SK-N-SH treated with all-trans-retinoic acid at 6 μM for 48 hours (cell line): ENCODE measurements at regions not wholly inside any gene's neighbourhood (a gene's known extent, or its start where the extent isn't known, plus 50 kb on each side); places are given as distances from the start of the nearest gene placed in this dataset.

Experiments
- ATAC-seq: fragments of 200-7000 bp; cut with Tn5 transposase; 3 replicates; pipeline ENCODE4 v1.9.1; 2020; ENCODE audit warnings: mild to moderate bottlenecking, moderate library complexity
- ARNTL ChIP-seq: fragments of 450-650 bp; formaldehyde crosslinking; IDR thresholded peaks from 2 replicates; pipeline ENCODE4 v1.5.0; 2020; ENCODE audit warnings: low read depth, mild to moderate bottlenecking, moderate library complexity, borderline replicate concordance
- BACH2 ChIP-seq: fragments of 250-450 bp; sonication (Bioruptor Pico); IDR thresholded peaks from 2 replicates; pipeline ENCODE4 v1.9.0; 2021; ENCODE audit warnings: mild to moderate bottlenecking, borderline replicate concordance
- CREB5 ChIP-seq: fragments of 250-450 bp; sonication (Bioruptor Pico); IDR thresholded peaks from 2 replicates; pipeline ENCODE4 v1.5.1; 2020; ENCODE audit warnings: low read depth, mild to moderate bottlenecking, moderate library complexity
- CSDC2 ChIP-seq: fragments of 250-450 bp; sonication (Bioruptor Pico); IDR thresholded peaks from 2 replicates; pipeline ENCODE4 v1.5.0; 2020; ENCODE audit warnings: mild to moderate bottlenecking, moderate library complexity
- CSRNP3 ChIP-seq: fragments of 250-450 bp; sonication (Bioruptor Pico); IDR thresholded peaks from 2 replicates; pipeline ENCODE4 v1.5.1; 2021; ENCODE audit warnings: mild to moderate bottlenecking, moderate library complexity
- ESRRG ChIP-seq: fragments of 250-450 bp; sonication (Bioruptor Pico); IDR thresholded peaks from 2 replicates; pipeline ENCODE4 v1.6.1; 2021; ENCODE audit warnings: mild to moderate bottlenecking
- GLIS3 ChIP-seq: fragments of 250-450 bp; sonication (Bioruptor Pico); IDR thresholded peaks from 2 replicates; pipeline ENCODE4 v1.5.0; 2020; ENCODE audit warnings: mild to moderate bottlenecking, moderate library complexity
- ISL1 ChIP-seq: fragments of 250-450 bp; sonication (Bioruptor Pico); IDR thresholded peaks from 2 replicates; pipeline ENCODE4 v2.1.2; 2022; ENCODE audit warnings: mild to moderate bottlenecking, moderate library complexity
- OSR1 ChIP-seq: fragments of 250-450 bp; sonication (Bioruptor Pico); IDR thresholded peaks from 2 replicates; pipeline ENCODE4 v1.8.0; 2022; ENCODE audit warnings: moderate library complexity, mild to moderate bottlenecking, inconsistent platforms
- PATZ1 ChIP-seq: fragments of 250-450 bp; sonication (Bioruptor Pico); IDR thresholded peaks from 2 replicates; pipeline ENCODE4 v1.8.0; 2020; ENCODE audit warnings: mild to moderate bottlenecking, moderate library complexity, borderline replicate concordance
- POU6F1 ChIP-seq: fragments of 250-450 bp; sonication (Bioruptor Pico); IDR thresholded peaks from 2 replicates; pipeline ENCODE4 v1.8.0; 2021; ENCODE audit warnings: low read depth, mild to moderate bottlenecking, moderate library complexity, borderline replicate concordance
- PPARA ChIP-seq: fragments of 250-450 bp; sonication (Bioruptor Pico); IDR thresholded peaks from 2 replicates; pipeline ENCODE4 v1.5.0; 2020; ENCODE audit warnings: mild to moderate bottlenecking, borderline replicate concordance
- RARB ChIP-seq: fragments of 250-450 bp; sonication (Bioruptor Pico); IDR thresholded peaks from 2 replicates; pipeline ENCODE4 v1.8.0; 2021; ENCODE audit warnings: mild to moderate bottlenecking, moderate library complexity
- TCF4 ChIP-seq: fragments of 250-450 bp; sonication (Bioruptor Pico); IDR thresholded peaks from 2 replicates; pipeline ENCODE4 v1.8.0; 2021; ENCODE audit warnings: mild to moderate bottlenecking, moderate library complexity, borderline replicate concordance
- TOX ChIP-seq: fragments of 250-450 bp; sonication (Bioruptor Pico); IDR thresholded peaks from 2 replicates; pipeline ENCODE4 v1.8.0; 2021; ENCODE audit warnings: mild to moderate bottlenecking, moderate library complexity, borderline replicate concordance
- TSHZ2 ChIP-seq: fragments of 250-450 bp; sonication (Bioruptor Pico); IDR thresholded peaks from 2 replicates; pipeline ENCODE4 v1.5.0; 2020; ENCODE audit warnings: mild to moderate bottlenecking, moderate library complexity
- ZC3H10 ChIP-seq: fragments of 250-450 bp; sonication (Bioruptor Pico); IDR thresholded peaks from 2 replicates; pipeline ENCODE4 v1.5.1; 2021; ENCODE audit warnings: mild to moderate bottlenecking, moderate library complexity
- ZFP30 ChIP-seq: fragments of 450-650 bp; formaldehyde crosslinking; IDR thresholded peaks from 2 replicates; pipeline ENCODE4 v1.5.0; 2022; ENCODE audit warnings: mild to moderate bottlenecking, moderate library complexity
- ZNF565 ChIP-seq: fragments of 450-650 bp; formaldehyde crosslinking; conservative IDR thresholded peaks from 2 replicates; pipeline ENCODE4 v1.5.0; 2020; ENCODE audit warnings: low read depth, mild to moderate bottlenecking, moderate library complexity
- ZNF70 ChIP-seq: fragments of 450-650 bp; formaldehyde crosslinking; IDR thresholded peaks from 2 replicates; pipeline ENCODE4 v1.5.0; 2020; ENCODE audit warnings: mild to moderate bottlenecking, moderate library complexity
- ZNF8 ChIP-seq: fragments of 450-650 bp; formaldehyde crosslinking; IDR thresholded peaks from 2 replicates; pipeline ENCODE4 v1.5.0; 2020; ENCODE audit warnings: mild to moderate bottlenecking, moderate library complexity

GRCh38 chr3:28845006-28845324 lies 435.9 kb upstream of the RBMS3 start:
- no peak for TF ChIP-seq TSHZ2 (CRISPR knock-in tag)
- no peak for TF ChIP-seq PPARA (CRISPR knock-in tag)
- TF ChIP-seq ZNF8 = no peak
- no peak for TF ChIP-seq OSR1 (CRISPR knock-in tag)
- TF ChIP-seq ISL1 (CRISPR knock-in tag) = no peak
- no peak for ATAC-seq

- TF ChIP-seq ZNF8 (no peak), ISL1 (CRISPR knock-in tag) (no peak), ZNF565 (CRISPR knock-in tag) (no peak), CSRNP3 (CRISPR knock-in tag) (no peak), PATZ1 (no peak), GLIS3 (CRISPR knock-in tag) (no peak), CSDC2 (CRISPR knock-in tag) (no peak), ZNF70 (CRISPR knock-in tag) (no peak), BACH2 (CRISPR knock-in tag) (no peak), ARNTL (CRISPR knock-in tag) (no peak)
- no peak for ATAC-seq
These were observed 433.8 kb upstream of the RBMS3 start for GRCh38 chr3:28846971-28847478.

- TF ChIP-seq TOX (CRISPR knock-in tag) (no peak), CSRNP3 (CRISPR knock-in tag) (no peak), ZNF8 (no peak), GLIS3 (CRISPR knock-in tag) (no peak), OSR1 (CRISPR knock-in tag) (no peak), ARNTL (CRISPR knock-in tag) (no peak), PPARA (CRISPR knock-in tag) (no peak), ESRRG (no peak), RARB (CRISPR knock-in tag) (no peak), TCF4 (CRISPR knock-in tag) (no peak), ZC3H10 (no peak), ISL1 (CRISPR knock-in tag) (no peak), CREB5 (CRISPR knock-in tag) (no peak), POU6F1 (CRISPR knock-in tag) (no peak), ZNF70 (CRISPR knock-in tag) (no peak), ZFP30 (no peak)
These were observed 433.1 kb upstream of the RBMS3 start for GRCh38 chr3:28847736-28848135.

More at GRCh38 chr3:28847736-28848135, 433.1 kb upstream of the RBMS3 start:
- ATAC-seq = no peak
